Right lobe of liver (tissue), 4 donors: ENCODE measurements at regions not wholly inside any gene's neighbourhood (a gene's known extent, or its start where the extent isn't known, plus 50 kb on each side); places are given as distances from the start of the nearest gene placed in this dataset.

Source experiments
- POLR2A ChIP-seq: fragments of 450-650 bp; IDR thresholded peaks from one replicate; pipeline ENCODE4 v1.6.1; 2017; ENCODE audit warnings: antibody characterized with exemption, mild to moderate bottlenecking
- TF ChIP-seq, protein P1 (sequence below), 4 donors: fragments of 200-600 bp in 3 of 4; fragments of 450-650 bp in 1 of 4; IDR thresholded peaks; one replicate each; pipeline versions ENCODE4 v1.5.1 to v1.8.0; 2016 to 2022; ENCODE audit warnings: antibody characterized with exemption in 4 of 4, mild to moderate bottlenecking in 2 of 4
- donor health status: DM: no; HTN: no; CAD: no.
- donor health status: DM: no; HTN: no; CAD: no.
- donor health status: DM: no; HTN: yes; CAD: no.

DNA sequence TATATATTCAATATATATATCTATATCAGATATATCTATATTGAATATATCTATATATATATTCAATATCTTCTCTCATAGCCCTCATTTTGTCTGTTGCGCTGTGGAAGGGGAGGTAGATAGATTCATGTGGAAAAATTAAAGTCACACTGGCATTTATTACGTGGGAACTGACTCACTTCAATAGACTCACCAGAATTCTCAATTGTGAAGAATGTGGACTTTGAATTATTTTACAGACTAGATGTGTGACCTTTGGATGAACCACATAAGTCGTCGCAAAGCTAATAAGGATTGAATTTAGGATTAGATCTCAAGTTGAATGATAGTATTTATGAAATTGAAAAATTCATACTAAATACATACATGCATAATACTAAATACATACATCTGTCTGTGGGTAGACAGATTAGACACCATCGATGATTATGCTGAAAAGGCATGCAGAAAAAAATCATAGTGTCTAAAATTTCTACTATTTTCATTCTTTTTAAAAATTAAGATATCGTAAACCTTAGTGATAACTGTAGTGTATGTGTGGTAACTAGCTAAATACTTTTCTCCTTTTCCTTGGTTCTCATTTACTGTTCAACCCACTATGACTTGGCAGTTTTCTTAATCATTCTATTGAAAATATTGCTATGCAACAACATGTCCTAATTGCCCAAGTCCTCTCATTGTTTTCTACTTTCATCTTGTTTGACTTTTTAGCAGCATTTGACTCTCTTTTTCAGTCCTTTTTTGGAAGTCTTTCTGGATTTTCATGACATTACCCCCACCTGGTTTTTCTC, 61.8 kb upstream of the A1CF start:
- TF ChIP-seq, protein P1, sequence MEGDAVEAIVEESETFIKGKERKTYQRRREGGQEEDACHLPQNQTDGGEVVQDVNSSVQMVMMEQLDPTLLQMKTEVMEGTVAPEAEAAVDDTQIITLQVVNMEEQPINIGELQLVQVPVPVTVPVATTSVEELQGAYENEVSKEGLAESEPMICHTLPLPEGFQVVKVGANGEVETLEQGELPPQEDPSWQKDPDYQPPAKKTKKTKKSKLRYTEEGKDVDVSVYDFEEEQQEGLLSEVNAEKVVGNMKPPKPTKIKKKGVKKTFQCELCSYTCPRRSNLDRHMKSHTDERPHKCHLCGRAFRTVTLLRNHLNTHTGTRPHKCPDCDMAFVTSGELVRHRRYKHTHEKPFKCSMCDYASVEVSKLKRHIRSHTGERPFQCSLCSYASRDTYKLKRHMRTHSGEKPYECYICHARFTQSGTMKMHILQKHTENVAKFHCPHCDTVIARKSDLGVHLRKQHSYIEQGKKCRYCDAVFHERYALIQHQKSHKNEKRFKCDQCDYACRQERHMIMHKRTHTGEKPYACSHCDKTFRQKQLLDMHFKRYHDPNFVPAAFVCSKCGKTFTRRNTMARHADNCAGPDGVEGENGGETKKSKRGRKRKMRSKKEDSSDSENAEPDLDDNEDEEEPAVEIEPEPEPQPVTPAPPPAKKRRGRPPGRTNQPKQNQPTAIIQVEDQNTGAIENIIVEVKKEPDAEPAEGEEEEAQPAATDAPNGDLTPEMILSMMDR (IDR thresholded peaks at IDR 0.05): no peak
- no peak for TF ChIP-seq POLR2A
